ENCODE measurements at regions not wholly inside any gene's neighbourhood (a gene's known extent, or its start where the extent isn't known, plus 50 kb on each side); places are given as distances from the start of the nearest gene placed in this dataset.

GRCh38 chr18:22490429-22490846, 72.7 kb upstream of the CTAGE1 start:
- no peaks in the 10 kb centered on the region for H3K27me3 ChIP-seq
- no peak overlapping the region for H3K4me3 ChIP-seq
- no peaks in the 10 kb centered on the region for H3K36me3 ChIP-seq
- H3K4me1 ChIP-seq (ENCODE audit: low read depth), result no peaks in the 10 kb centered on the region
- H3K9me3 ChIP-seq (ENCODE audit: low read depth), result no peaks in the 10 kb centered on the region
- peak in 1 of 2 donors; percentile 34 for DNase-seq (ENCODE audit: low read depth in 1 of 2, low spot score in 1 of 2)
- no peak overlapping the region for H3K27ac ChIP-seq
- no peak for TF ChIP-seq CTCF (IDR thresholded peaks at IDR 0.05; ENCODE audit: low read depth, low read length)

- no peaks in the 10 kb centered on the region for H3K27me3 ChIP-seq
- no peak for TF ChIP-seq CTCF (IDR thresholded peaks at IDR 0.05; ENCODE audit: low read depth, low read length)
- H3K36me3 ChIP-seq, result no peaks in the 10 kb centered on the region
- no peaks in the 10 kb centered on the region for H3K4me1 ChIP-seq (ENCODE audit: low read depth)
- DNase-seq (ENCODE audit: low read depth in 1 of 2, low spot score in 1 of 2), result no peak
- H3K4me3 ChIP-seq, result no peak overlapping the region
- H3K9me3 ChIP-seq (ENCODE audit: low read depth), result no peaks in the 10 kb centered on the region
- H3K27ac ChIP-seq, result no peak overlapping the region
Measured at GRCh38 chr18:22493255-22493654, 75.5 kb upstream of the CTAGE1 start.

GRCh38 chr18:22493940-22494339, 76.2 kb upstream of the CTAGE1 start:
- Histone ChIP-seq H3K4me3 (no peak overlapping the region), H3K9me3 (ENCODE audit: low read depth) (no peaks in the 10 kb centered on the region), H3K4me1 (ENCODE audit: low read depth) (no peaks in the 10 kb centered on the region), H3K36me3 (no peaks in the 10 kb centered on the region), H3K27me3 (no peaks in the 10 kb centered on the region), H3K27ac (no peak overlapping the region)
- TF ChIP-seq CTCF (IDR thresholded peaks at IDR 0.05; ENCODE audit: low read depth, low read length), result no peak
- peak in 1 of 2 donors; percentile 56 for DNase-seq (ENCODE audit: low read depth in 1 of 2, low spot score in 1 of 2)

- TF ChIP-seq CTCF (IDR thresholded peaks at IDR 0.05; ENCODE audit: low read depth, low read length), result no peak
- H3K27me3 ChIP-seq, result no peaks in the 10 kb centered on the region
- peak in 1 of 2 donors; percentile 83 for DNase-seq (ENCODE audit: low read depth in 1 of 2, low spot score in 1 of 2)
- no peaks in the 10 kb centered on the region for H3K9me3 ChIP-seq (ENCODE audit: low read depth)
- H3K36me3 ChIP-seq, result no peaks in the 10 kb centered on the region
- no peak overlapping the region for H3K4me3 ChIP-seq
- no peaks in the 10 kb centered on the region for H3K4me1 ChIP-seq (ENCODE audit: low read depth)
- H3K27ac ChIP-seq, result no peak overlapping the region
Measured at GRCh38 chr18:22494771-22495170, 77.1 kb upstream of the CTAGE1 start.

GRCh38 chr18:22499421-22499820, 81.7 kb upstream of the CTAGE1 start:
- no peaks in the 10 kb centered on the region for H3K9me3 ChIP-seq (ENCODE audit: low read depth)
- H3K27ac ChIP-seq, result no peak overlapping the region
- H3K4me3 ChIP-seq, result no peak overlapping the region
- H3K36me3 ChIP-seq, result no peaks in the 10 kb centered on the region
- TF ChIP-seq CTCF (IDR thresholded peaks at IDR 0.05; ENCODE audit: low read depth, low read length), result no peak
- DNase-seq (ENCODE audit: low read depth in 1 of 2, low spot score in 1 of 2), result no peak
- H3K27me3 ChIP-seq, result no peaks in the 10 kb centered on the region
- no peaks in the 10 kb centered on the region for H3K4me1 ChIP-seq (ENCODE audit: low read depth)

GRCh38 chr18:22503803-22504202, 86.1 kb upstream of the CTAGE1 start:
- H3K36me3 ChIP-seq, result no peaks in the 10 kb centered on the region
- peak in 1 of 2 donors; percentile 94 for DNase-seq (ENCODE audit: low read depth in 1 of 2, low spot score in 1 of 2)
- TF ChIP-seq CTCF (IDR thresholded peaks at IDR 0.05; ENCODE audit: low read depth, low read length), result no peak
- H3K4me1 ChIP-seq (ENCODE audit: low read depth), result no peaks in the 10 kb centered on the region
- no peak overlapping the region for H3K27ac ChIP-seq
- no peaks in the 10 kb centered on the region for H3K27me3 ChIP-seq
- no peaks in the 10 kb centered on the region for H3K9me3 ChIP-seq (ENCODE audit: low read depth)
- H3K4me3 ChIP-seq, result no peak overlapping the region
